IMR-90 (cell line): ENCODE measurements at regions not wholly inside any gene's neighbourhood (a gene's known extent, or its start where the extent isn't known, plus 50 kb on each side); places are given as distances from the start of the nearest gene placed in this dataset.

Experiments
- ATAC-seq: fragments of 200-7000 bp; cut with Tn5 transposase; 2 replicates; pipeline ENCODE4 v1.9.1; 2020; ENCODE audit warnings: low read depth, mild to moderate bottlenecking, moderate library complexity
- BruUV-seq: library from RNA; stranded (reverse); fragments of 400-500 nt; replicated peaks from 2 replicates; lab custom pipeline; 2021; lab: Mats Ljungman, UMichigan
- CTCF ChIA-PET: fragments of 300-600 bp; formaldehyde crosslinking; extraction: SDS; loops from one replicate; lab custom pipeline; 2021; ENCODE audit warnings: antibody characterized with exemption; lab: Yijun Ruan, JAX
- POLR2A ChIA-PET: fragments of 300-600 bp; sonication (Branson Sonifier 250); formaldehyde crosslinking; loops from one replicate; lab custom pipeline; 2022; ENCODE audit warnings: antibody characterized with exemption; ENCODE audit not compliant: unreplicated experiment; lab: Charles Lee
- DNase-seq: peaks from one replicate; pipeline ENCODE4 v3.0.0; 2013
- H2AFZ ChIP-seq: replicated peaks from 2 replicates; pipeline ENCODE3; 2013; ENCODE audit warnings: low read length, mild to moderate bottlenecking; ENCODE audit not compliant: poor library complexity
- H2AK5ac ChIP-seq: 2 replicates; pipeline ENCODE4 v1.6.1; 2013; ENCODE audit warnings: low read depth, low read length, inconsistent platforms
- H2AK9ac ChIP-seq: replicated peaks from 2 replicates; pipeline ENCODE3; 2013; ENCODE audit warnings: mild to moderate bottlenecking, low read depth, low read length, moderate library complexity; ENCODE audit not compliant: poor library complexity
- H2BK120ac ChIP-seq: 2 replicates; pipeline ENCODE4 v1.6.1; 2013; ENCODE audit warnings: low read depth, low read length, inconsistent platforms
- H2BK15ac ChIP-seq: 3 replicates; pipeline ENCODE4 v1.6.1; 2013; ENCODE audit warnings: low read depth, low read length, inconsistent platforms
- H2BK20ac ChIP-seq: 2 replicates; pipeline ENCODE4 v1.6.1; 2013; ENCODE audit warnings: low read depth, mild to moderate bottlenecking, inconsistent platforms, low read length, moderate library complexity
- H2BK5ac ChIP-seq: 2 replicates; pipeline ENCODE4 v1.6.1; 2013; ENCODE audit warnings: mild to moderate bottlenecking, low read depth, low read length, inconsistent platforms; ENCODE audit not compliant: poor library complexity, severe bottlenecking
- H3K14ac ChIP-seq: replicated peaks from 2 replicates; pipeline ENCODE4 v1.6.1; 2013; ENCODE audit warnings: low read depth, low read length, inconsistent platforms
- H3K18ac ChIP-seq: 2 replicates; pipeline ENCODE4 v1.6.1; 2013; ENCODE audit warnings: low read depth, low read length, control low read depth
- H3K23ac ChIP-seq: 2 replicates; pipeline ENCODE4 v1.6.1; 2013; ENCODE audit warnings: low read depth, low read length, inconsistent platforms
- H3K27ac ChIP-seq: 2 replicates; pipeline ENCODE4 v1.5.1; 2013; ENCODE audit warnings: mild to moderate bottlenecking, control low read depth, low read length; ENCODE audit not compliant: insufficient read depth
- H3K27me3 ChIP-seq: 2 replicates; pipeline ENCODE4 v1.6.1; 2013; ENCODE audit warnings: low read length; ENCODE audit not compliant: control insufficient read depth, insufficient read depth
- H3K36me3 ChIP-seq: 2 replicates; pipeline ENCODE4 v1.6.1; 2013; ENCODE audit warnings: low read length, mixed read lengths; ENCODE audit not compliant: control insufficient read depth, insufficient read depth
- H3K4ac ChIP-seq: 2 replicates; pipeline ENCODE4 v1.6.1; 2013; ENCODE audit warnings: low read depth, low read length, inconsistent platforms
- H3K4me1 ChIP-seq: 2 replicates; pipeline ENCODE4 v1.6.1; 2013; ENCODE audit warnings: low read length, mixed read lengths; ENCODE audit not compliant: control insufficient read depth, insufficient read depth
- H3K4me2 ChIP-seq: 2 replicates; pipeline ENCODE4 v1.6.1; 2013; ENCODE audit warnings: low read depth, mild to moderate bottlenecking, control low read depth, low read length, moderate library complexity
- H3K4me3 ChIP-seq: 2 replicates; pipeline ENCODE4 v1.5.1; 2013; ENCODE audit warnings: low read depth, mild to moderate bottlenecking, control low read depth, low read length, moderate library complexity; ENCODE audit not compliant: insufficient read depth
- H3K56ac ChIP-seq: 2 replicates; pipeline ENCODE4 v1.6.1; 2013; ENCODE audit warnings: low read length, inconsistent platforms; ENCODE audit not compliant: insufficient read depth; ENCODE audit errors: extremely low read depth
- H3K79me1 ChIP-seq, 2 experiments: 2 replicates each; pipeline ENCODE4 v1.6.1; 2013; ENCODE audit warnings: low read length in 2 of 2, inconsistent platforms in 1 of 2, low read depth in 1 of 2
- H3K9ac ChIP-seq: 2 replicates; pipeline ENCODE4 v1.6.1; 2013; ENCODE audit warnings: low read depth, low read length, control low read depth
- H3K9me1 ChIP-seq: 2 replicates; pipeline ENCODE4 v1.6.1; 2013; ENCODE audit warnings: low read length, inconsistent platforms; ENCODE audit not compliant: insufficient read depth
- H3K9me3 ChIP-seq: 2 replicates; pipeline ENCODE4 v1.6.1; 2013; ENCODE audit warnings: low read length; ENCODE audit not compliant: control insufficient read depth, insufficient read depth
- H4K20me1 ChIP-seq: 2 replicates; pipeline ENCODE4 v1.6.1; 2013; ENCODE audit warnings: low read length, inconsistent platforms; ENCODE audit not compliant: insufficient read depth
- H4K5ac ChIP-seq: 2 replicates; pipeline ENCODE4 v1.6.1; 2013; ENCODE audit warnings: mild to moderate bottlenecking, low read depth, low read length, control low read depth
- H4K8ac ChIP-seq, 2 experiments: 2 replicates each; pipeline ENCODE4 v1.6.1; 2013; ENCODE audit warnings: low read depth in 2 of 2, low read length in 2 of 2, control low read depth in 1 of 2, inconsistent platforms in 1 of 2
- H4K91ac ChIP-seq: 2 replicates; pipeline ENCODE4 v1.6.1; 2013; ENCODE audit warnings: low read depth, low read length, inconsistent platforms; ENCODE audit not compliant: insufficient read depth
- BHLHE40 ChIP-seq: fragments of 150-350 bp; IDR thresholded peaks from 2 replicates; pipeline ENCODE4 v1.6.1; 2016; ENCODE audit warnings: mild to moderate bottlenecking, low read depth, low read length
- CEBPB ChIP-seq: IDR thresholded peaks from 2 replicates; pipeline ENCODE4 v1.6.1; 2012; ENCODE audit warnings: low read depth, low read length, improper control_type of control experiment
- CHD1 ChIP-seq: IDR thresholded peaks from 2 replicates; pipeline ENCODE4 v1.6.1; 2012; ENCODE audit warnings: low read depth, low read length, improper control_type of control experiment
- FOS ChIP-seq: fragments of 150-350 bp; IDR thresholded peaks from 2 replicates; pipeline ENCODE4 v1.6.1; 2016; ENCODE audit warnings: low read depth, low read length
- MAFK ChIP-seq: IDR thresholded peaks from 2 replicates; pipeline ENCODE4 v1.6.1; 2012; ENCODE audit warnings: low read depth, low read length, improper control_type of control experiment
- MXI1 ChIP-seq: IDR thresholded peaks from 2 replicates; pipeline ENCODE4 v1.6.1; 2012; ENCODE audit warnings: low read depth, mild to moderate bottlenecking, low read length, moderate library complexity, borderline replicate concordance
- NFE2L2 ChIP-seq: fragments of 150-350 bp; IDR thresholded peaks from 2 replicates; pipeline ENCODE4 v1.6.1; 2016; ENCODE audit warnings: low read depth, mild to moderate bottlenecking, low read length
- POLR2A ChIP-seq: IDR thresholded peaks from 2 replicates; pipeline ENCODE4 v1.6.1; 2012; ENCODE audit warnings: mild to moderate bottlenecking, low read depth, low read length
- RAD21 ChIP-seq: IDR thresholded peaks from 2 replicates; pipeline ENCODE4 v1.6.1; 2012; ENCODE audit warnings: low read length, improper control_type of control experiment
- RCOR1 ChIP-seq: IDR thresholded peaks from 2 replicates; pipeline ENCODE4 v1.6.1; 2012; ENCODE audit warnings: mild to moderate bottlenecking, low read length, improper control_type of control experiment; ENCODE audit not compliant: insufficient replicate concordance
- RFX5 ChIP-seq: IDR thresholded peaks from 2 replicates; pipeline ENCODE4 v1.8.0; 2012; ENCODE audit warnings: low read depth, mild to moderate bottlenecking, low read length, moderate library complexity
- WGBS, 2 experiments: methylation state at CpG; one replicate each; pipeline versions ENCODE4 v1.1.5 to v1.1.7; 2013; ENCODE audit warnings: missing lambda C conversion rate in 2 of 2; ENCODE audit not compliant: insufficient read length in 1 of 2; ENCODE audit errors: extremely low coverage in 2 of 2; 5-methylcytosine and 5-hydroxymethylcytosine counted together
- dilution Hi-C: fragments of 300-500 bp; cut with HindIII; formaldehyde crosslinking; loops from one replicate; pipeline ENCODE4 v1.14.3; 2018; ENCODE audit warnings: low sequenced_read_pairs; ENCODE audit not compliant: unreplicated experiment
- in situ Hi-C: fragments of 300-500 bp; cut with MboI; formaldehyde crosslinking; loops from 3 replicates; pipeline ENCODE4 v1.14.3; 2019; ENCODE audit warnings: low sequenced_read_pairs, inconsistent platforms, mixed read lengths
- intact Hi-C: fragments of 100-400 bp; cut with micrococcal nuclease; formaldehyde crosslinking; loops from 2 replicates; pipeline ENCODE4 v1.10.0; 2022
- TF ChIP-seq, protein P1 (sequence below): fragments of 150-350 bp; IDR thresholded peaks from 2 replicates; pipeline ENCODE4 v1.6.1; 2017; ENCODE audit warnings: mild to moderate bottlenecking, antibody characterized with exemption, low read length, low read depth
- TF ChIP-seq, protein P2 (sequence below): fragments of 150-350 bp; IDR thresholded peaks from 2 replicates; pipeline ENCODE4 v1.6.1; 2016; ENCODE audit warnings: low read depth, mild to moderate bottlenecking, low read length, moderate library complexity, borderline replicate concordance

DNA sequence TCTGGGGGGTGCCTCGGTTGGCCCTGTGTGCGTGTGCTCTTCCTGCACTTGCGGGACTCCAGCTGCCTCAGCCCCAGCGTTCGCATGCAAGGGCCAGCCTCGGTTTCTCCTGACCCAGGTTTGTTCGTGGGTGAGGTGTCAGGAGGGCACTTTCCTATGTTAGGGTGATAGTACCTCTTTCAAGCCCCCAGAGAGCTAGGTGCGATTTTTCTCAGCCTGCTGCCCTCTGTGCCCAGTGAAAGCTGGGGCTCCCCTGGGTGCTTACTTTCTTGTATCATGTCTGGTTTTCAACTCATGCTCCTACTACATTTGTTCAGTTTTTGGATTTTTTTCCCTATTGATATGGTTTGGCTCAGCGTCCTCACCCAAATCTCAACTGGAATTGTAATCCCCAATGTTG lies 289.2 kb downstream of the TEX29 start:
- H3K27me3 ChIP-seq, result no peaks in the 10 kb centered on the region
- H3K27ac ChIP-seq, result no peak overlapping the region
- dilution Hi-C loops (no loop called here), in situ Hi-C loops (no loop called here), intact Hi-C loops (no loop called here)
- H4K8ac ChIP-seq, result no peak overlapping the region
- ChIA-PET POLR2A (no interaction called here), CTCF (no interaction called here)
- DNase-seq, result no peak
- WGBS, 2 experiments, result no CpG with 5 or more reads among the region's 9 CpGs
- no peak overlapping the region for H2BK15ac ChIP-seq
- no peak overlapping the region for H3K23ac ChIP-seq
- no peak overlapping the region for H3K9ac ChIP-seq
- H3K4me1 ChIP-seq, result no peaks in the 10 kb centered on the region
- H3K4me2 ChIP-seq, result no peak overlapping the region
- H2AFZ ChIP-seq, result no peak overlapping the region
- BruUV-seq, result no TSS peak
- H2BK120ac ChIP-seq, result no peak overlapping the region
- no peaks in the 10 kb centered on the region for H3K9me1 ChIP-seq
- no peak overlapping the region for H3K14ac ChIP-seq
- H3K18ac ChIP-seq, result no peak overlapping the region
- H2BK20ac ChIP-seq, result no peak overlapping the region
- H3K56ac ChIP-seq, result no peak overlapping the region
- TF ChIP-seq MXI1, result no peak
- TF ChIP-seq RFX5, result no peak
- no peak for TF ChIP-seq CEBPB
- TF ChIP-seq, protein P1, sequence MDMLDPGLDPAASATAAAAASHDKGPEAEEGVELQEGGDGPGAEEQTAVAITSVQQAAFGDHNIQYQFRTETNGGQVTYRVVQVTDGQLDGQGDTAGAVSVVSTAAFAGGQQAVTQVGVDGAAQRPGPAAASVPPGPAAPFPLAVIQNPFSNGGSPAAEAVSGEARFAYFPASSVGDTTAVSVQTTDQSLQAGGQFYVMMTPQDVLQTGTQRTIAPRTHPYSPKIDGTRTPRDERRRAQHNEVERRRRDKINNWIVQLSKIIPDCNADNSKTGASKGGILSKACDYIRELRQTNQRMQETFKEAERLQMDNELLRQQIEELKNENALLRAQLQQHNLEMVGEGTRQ, result no peak
- TF ChIP-seq FOS, result no peak
- no peak for TF ChIP-seq BHLHE40
- TF ChIP-seq, protein P2, sequence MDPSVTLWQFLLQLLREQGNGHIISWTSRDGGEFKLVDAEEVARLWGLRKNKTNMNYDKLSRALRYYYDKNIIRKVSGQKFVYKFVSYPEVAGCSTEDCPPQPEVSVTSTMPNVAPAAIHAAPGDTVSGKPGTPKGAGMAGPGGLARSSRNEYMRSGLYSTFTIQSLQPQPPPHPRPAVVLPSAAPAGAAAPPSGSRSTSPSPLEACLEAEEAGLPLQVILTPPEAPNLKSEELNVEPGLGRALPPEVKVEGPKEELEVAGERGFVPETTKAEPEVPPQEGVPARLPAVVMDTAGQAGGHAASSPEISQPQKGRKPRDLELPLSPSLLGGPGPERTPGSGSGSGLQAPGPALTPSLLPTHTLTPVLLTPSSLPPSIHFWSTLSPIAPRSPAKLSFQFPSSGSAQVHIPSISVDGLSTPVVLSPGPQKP, result no peak
- TF ChIP-seq RAD21, result no peak
- TF ChIP-seq NFE2L2, result no peak
- TF ChIP-seq RCOR1, result no peak
- no peak for TF ChIP-seq CHD1
- TF ChIP-seq MAFK, result no peak
- TF ChIP-seq POLR2A, result no peak
- no peak overlapping the region for H2AK9ac ChIP-seq
- no peak overlapping the region for H2BK5ac ChIP-seq
- no peak overlapping the region for H4K5ac ChIP-seq
- no peak for ATAC-seq
- no peak overlapping the region for H3K4ac ChIP-seq
- no peaks in the 10 kb centered on the region for H3K36me3 ChIP-seq
- no peak overlapping the region for H2AK5ac ChIP-seq
- H3K79me1 ChIP-seq, result no peaks in the 10 kb centered on the region
- no peak overlapping the region for H4K91ac ChIP-seq
- H3K4me3 ChIP-seq, result no peak overlapping the region
- H4K20me1 ChIP-seq, result no peaks in the 10 kb centered on the region
- peaks cover 26% of the 10 kb centered on the region for H3K9me3 ChIP-seq
